ENCODE measurements at regions not wholly inside any gene's neighbourhood (a gene's known extent, or its start where the extent isn't known, plus 50 kb on each side); places are given as distances from the start of the nearest gene placed in this dataset.

- no peak overlapping the region for H3K27ac ChIP-seq
- DNase-seq (ENCODE audit: low read depth, low spot score) = no peak
Measured at GRCh38 chr1:234874291-234875288, 254.0 kb downstream of the TOMM20 start.

GRCh38 chr1:234871710-234872271 is 256.8 kb downstream of the TOMM20 start:
- no peak for DNase-seq (ENCODE audit: low read depth, low spot score)
- no peak overlapping the region for H3K27ac ChIP-seq

DNA sequence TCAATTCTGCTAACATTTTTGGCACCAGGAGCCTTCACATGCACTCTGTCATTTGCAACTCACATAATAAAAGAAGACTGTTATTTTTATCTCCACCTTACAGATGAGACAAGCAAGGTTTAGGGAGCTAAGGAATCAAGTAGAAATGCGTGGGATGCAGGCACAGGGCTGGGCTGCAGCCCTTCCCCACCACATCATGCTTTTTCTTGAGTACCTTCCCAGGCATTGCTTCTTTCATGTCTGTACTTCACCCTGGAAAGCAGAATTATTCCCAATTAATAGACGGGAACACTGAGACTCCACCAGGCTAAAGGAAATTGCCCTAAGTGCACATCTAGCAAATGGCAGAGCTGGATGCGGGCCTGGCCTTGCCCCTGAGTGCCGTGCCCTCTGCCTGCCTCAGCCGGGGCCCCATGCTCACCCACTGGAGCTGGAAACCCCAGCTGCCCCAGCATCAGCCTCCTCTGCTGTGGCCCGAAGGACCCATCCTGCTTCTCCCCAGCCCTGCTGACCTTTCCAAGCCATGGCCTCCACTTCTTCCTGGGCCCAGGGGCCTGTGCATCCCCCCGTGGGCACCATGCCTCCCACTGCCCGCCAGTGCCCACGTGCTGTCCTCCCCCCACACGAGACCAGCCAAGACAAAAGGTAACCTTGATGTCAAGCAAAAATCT is 257.5 kb downstream of the TOMM20 start:
- DNase-seq (ENCODE audit: low read depth, low spot score) = no peak
- no peak overlapping the region for H3K27ac ChIP-seq

DNA sequence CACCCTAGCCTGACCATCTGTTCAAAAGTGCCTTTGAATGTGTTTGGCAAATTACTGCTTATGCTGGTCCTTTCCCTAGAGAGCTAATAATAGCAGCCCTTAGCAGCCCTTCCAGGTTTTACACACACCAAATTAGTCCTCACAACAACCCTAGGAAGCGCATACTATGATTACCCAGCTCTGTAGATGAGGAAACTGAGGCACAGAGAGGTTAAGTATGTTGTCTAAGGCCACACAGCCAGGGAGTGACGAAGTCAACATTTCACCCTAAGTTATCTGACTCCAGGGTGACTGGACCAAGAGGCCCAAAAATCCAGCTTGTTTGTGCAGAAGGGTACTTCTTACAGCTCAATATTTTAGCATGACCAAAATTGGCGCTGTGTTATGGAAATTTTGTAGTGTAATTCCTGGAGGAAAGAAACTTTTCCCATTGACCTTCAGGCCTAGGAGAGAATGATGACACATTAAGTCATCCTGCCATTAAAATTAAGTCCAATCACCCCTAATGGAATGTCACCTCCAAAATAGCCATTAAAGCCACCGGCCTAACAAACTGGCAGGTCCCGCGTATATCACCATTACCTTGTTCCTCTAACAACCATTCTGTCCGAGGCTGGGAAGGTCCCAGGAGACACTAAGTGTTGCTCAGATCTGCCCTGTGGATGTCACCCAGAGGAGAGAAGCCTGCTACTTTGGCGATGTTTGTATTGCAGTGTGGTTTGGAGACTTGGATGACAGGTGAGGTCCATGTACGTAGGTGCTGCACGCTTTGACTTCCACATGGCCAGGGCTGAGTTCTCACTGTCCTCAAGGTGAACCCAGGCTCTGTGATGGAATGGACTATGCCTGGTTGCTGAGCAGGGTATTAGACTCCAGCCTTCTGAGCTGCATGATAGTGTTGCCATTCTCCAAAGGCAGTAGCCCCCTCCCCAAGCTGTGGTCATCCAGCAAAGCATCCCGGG is 258.3 kb downstream of the TOMM20 start:
- no peak overlapping the region for H3K27ac ChIP-seq
- no peak for DNase-seq (ENCODE audit: low read depth, low spot score)

GRCh38 chr1:234869182-234870019 is 259.2 kb downstream of the TOMM20 start:
- no peak for DNase-seq (ENCODE audit: low read depth, low spot score)
- no peak overlapping the region for H3K27ac ChIP-seq

GRCh38 chr1:234868296-234869147 is 258.5 kb upstream of the IRF2BP2 start:
- no peak overlapping the region for H3K27ac ChIP-seq
- DNase-seq (ENCODE audit: low read depth, low spot score) = no peak

GRCh38 chr1:234866007-234866866 is 256.3 kb upstream of the IRF2BP2 start:
- peak overlapping the region; percentile 10 for H3K27ac ChIP-seq
- DNase-seq (ENCODE audit: low read depth, low spot score) = no peak

DNA sequence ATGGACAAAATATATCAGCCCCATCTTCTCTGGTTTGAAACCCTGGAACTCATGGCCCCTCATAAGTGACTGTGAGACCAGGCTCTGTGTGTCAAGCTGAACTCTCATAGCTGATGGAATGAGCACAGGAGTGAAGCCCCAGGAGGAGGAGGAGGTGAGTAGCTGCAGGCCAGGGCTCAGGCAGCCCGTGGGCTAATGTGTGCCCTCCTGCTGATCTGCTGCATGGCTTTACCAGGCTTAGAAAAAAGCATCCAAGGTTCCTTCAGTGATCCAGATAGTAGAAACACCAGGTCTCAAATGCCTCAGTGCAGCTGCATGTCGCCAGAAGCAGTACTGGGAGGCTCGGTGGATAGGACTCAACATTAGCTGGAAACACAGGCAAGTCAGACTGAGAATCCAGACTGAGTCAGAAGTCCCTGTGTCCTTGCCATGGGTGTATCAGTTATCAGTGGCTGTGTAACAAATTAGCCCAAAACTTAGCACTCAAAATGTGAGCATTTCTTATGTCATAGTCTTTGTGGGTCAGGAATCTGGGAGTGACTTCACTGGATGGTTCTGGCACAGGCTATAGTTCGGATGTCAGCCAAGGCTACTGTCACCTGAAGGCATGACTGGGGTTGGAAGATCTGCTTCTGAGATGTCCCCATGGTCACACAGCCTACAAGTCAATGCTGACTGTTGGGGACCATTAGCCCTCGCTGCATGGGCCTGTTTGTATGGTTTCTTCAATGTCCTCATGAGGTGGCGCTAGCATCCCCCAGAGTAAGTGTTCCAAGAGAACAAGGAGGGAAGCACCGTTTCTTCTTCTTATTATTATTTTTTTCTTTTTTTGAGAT is 255.4 kb upstream of the IRF2BP2 start:
- H3K27ac ChIP-seq = peak overlapping the region; percentile 10
- DNase-seq (ENCODE audit: low read depth, low spot score) = no peak

DNA sequence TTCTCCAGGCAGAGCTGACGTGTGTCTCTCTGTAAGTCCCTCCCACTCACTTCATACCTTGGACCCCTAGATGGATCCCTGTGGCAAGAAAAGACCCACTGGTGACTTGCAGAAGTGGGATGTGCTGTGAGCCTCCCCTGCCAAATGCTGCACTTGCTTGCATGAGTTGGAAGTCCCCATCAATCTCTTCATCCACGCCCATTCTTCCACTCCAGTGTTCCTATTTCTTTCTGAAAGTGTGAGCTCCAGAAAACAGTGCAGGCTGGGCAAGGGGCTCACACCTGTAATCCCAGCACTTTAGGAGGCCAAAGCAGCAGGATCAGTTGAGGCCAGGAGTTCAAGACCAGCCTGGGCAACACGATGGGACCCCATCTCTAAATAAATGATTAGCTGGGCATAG is 254.1 kb upstream of the IRF2BP2 start:
- H3K27ac ChIP-seq = no peak overlapping the region
- DNase-seq (ENCODE audit: low read depth, low spot score) = no peak

GRCh38 chr1:234863551-234863971 is 253.6 kb upstream of the IRF2BP2 start:
- DNase-seq (ENCODE audit: low read depth, low spot score) = no peak
- peak overlapping the region; percentile 40 for H3K27ac ChIP-seq

GRCh38 chr1:234862944-234863515 is 253.1 kb upstream of the IRF2BP2 start:
- peak overlapping the region; percentile 40 for H3K27ac ChIP-seq

DNA sequence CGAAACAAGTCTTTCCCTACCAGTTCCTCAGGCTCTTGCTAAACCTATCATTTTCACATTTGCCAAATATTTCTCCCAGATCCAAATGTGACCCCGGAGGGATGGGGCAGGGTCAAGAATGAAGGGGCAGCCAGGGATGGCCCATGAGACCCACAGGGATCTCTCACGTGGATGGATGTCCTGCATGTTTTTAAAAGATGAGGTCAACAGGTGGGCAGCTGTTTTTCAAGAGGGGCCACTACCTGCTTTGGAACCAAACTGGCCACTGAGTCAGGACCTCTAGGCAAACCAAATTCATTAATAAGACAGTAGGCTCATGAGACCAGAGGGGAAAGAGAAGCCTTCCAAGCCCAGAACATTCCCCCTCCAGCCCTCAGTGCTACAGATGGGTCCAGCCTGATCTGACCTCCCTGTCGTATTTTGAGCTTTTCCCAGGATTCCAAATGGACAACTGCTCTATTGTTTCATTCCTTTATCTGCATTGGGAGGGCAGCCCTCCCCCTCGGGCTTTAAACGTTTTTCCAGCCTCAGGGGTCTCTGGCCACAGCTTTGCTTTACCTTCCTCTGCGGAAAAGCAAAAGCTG is 252.5 kb upstream of the IRF2BP2 start:
- DNase-seq (ENCODE audit: low read depth, low spot score) = no peak
- H3K27ac ChIP-seq = peak overlapping the region; percentile 40

More at GRCh38 chr1:234862944-234863515, 253.1 kb upstream of the IRF2BP2 start:
- no peak for DNase-seq (ENCODE audit: low read depth, low spot score)

GRCh38 chr1:234861761-234862160 is 251.8 kb upstream of the IRF2BP2 start:
- no peak overlapping the region for H3K27ac ChIP-seq
- no peak for DNase-seq (ENCODE audit: low read depth, low spot score)

DNA sequence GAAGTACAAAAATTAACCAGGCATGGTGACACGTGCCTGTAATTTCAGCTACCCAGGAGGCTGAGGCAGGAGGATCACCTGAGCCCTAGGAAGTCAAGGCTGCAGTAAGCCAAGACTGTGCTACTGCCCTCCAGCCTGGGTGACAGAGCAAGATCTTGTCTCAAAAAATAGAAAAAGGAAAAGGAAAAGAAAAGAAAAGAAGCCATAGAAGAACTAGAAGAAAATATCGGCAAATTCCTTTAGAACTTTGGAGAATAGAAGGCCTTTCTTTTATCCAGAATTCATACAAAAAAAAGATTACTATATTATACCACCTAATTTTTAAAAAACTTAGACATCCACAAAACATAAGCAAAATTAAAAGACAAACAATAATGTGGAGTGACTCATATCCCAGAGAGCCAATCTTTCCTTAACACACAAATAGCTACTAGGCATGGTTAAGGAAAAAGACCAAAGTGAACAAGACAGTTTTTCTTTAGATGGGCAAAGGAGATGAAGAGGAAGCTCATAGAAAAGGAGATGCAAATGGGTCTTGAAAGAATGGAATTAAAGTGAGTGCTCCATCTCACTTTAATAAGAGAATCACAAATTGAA is 251.1 kb upstream of the IRF2BP2 start:
- DNase-seq (ENCODE audit: low read depth, low spot score) = no peak
- no peak overlapping the region for H3K27ac ChIP-seq

GRCh38 chr1:234858722-234859121 is 248.7 kb upstream of the IRF2BP2 start:
- no peak overlapping the region for H3K27ac ChIP-seq
- no peak for DNase-seq (ENCODE audit: low read depth, low spot score)

All from epithelial cell of prostate (primary cell).